ENCODE measurements at regions not wholly inside any gene's neighbourhood (a gene's known extent, or its start where the extent isn't known, plus 50 kb on each side); places are given as distances from the start of the nearest gene placed in this dataset.

DNA sequence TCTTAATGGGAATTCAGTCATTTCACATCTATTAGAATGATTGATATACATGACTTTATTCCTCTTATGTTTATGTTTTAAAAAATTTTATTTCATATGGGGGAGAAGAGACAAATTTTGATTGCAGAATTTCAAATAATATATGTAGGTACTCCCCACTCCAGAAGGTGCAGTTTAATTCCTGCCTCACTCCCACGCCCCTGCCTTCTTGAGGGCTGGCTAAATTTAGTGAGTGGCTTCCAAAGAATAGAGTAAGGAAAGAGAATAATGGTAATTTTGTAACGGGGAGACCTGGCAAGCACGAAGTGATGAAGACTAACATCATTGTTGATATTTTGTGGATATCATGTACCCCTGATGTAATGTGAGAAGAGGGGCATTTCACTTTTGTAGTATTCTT, 94.7 kb upstream of the FAM78B start (continued):
- TF ChIP-seq SP2 (IDR thresholded peaks at IDR 0.05; ENCODE audit: low read length), result no peak
- TF ChIP-seq NRF1 (IDR thresholded peaks at IDR 0.05; ENCODE audit: low read depth, low read length), result no peak
- no peak for TF ChIP-seq EZH2 (IDR thresholded peaks at IDR 0.05; ENCODE audit: low read depth, low read length, severe bottlenecking)
- TF ChIP-seq, protein P1, sequence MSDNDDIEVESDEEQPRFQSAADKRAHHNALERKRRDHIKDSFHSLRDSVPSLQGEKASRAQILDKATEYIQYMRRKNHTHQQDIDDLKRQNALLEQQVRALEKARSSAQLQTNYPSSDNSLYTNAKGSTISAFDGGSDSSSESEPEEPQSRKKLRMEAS (IDR thresholded peaks at IDR 0.05), result no peak
- no peak for TF ChIP-seq GABPA (IDR thresholded peaks at IDR 0.05; ENCODE audit: borderline replicate concordance, insufficient read depth, low read length)

Data from H1 (cell line).